ENCODE measurements at regions not wholly inside any gene's neighbourhood (a gene's known extent, or its start where the extent isn't known, plus 50 kb on each side); places are given as distances from the start of the nearest gene placed in this dataset.

DNA sequence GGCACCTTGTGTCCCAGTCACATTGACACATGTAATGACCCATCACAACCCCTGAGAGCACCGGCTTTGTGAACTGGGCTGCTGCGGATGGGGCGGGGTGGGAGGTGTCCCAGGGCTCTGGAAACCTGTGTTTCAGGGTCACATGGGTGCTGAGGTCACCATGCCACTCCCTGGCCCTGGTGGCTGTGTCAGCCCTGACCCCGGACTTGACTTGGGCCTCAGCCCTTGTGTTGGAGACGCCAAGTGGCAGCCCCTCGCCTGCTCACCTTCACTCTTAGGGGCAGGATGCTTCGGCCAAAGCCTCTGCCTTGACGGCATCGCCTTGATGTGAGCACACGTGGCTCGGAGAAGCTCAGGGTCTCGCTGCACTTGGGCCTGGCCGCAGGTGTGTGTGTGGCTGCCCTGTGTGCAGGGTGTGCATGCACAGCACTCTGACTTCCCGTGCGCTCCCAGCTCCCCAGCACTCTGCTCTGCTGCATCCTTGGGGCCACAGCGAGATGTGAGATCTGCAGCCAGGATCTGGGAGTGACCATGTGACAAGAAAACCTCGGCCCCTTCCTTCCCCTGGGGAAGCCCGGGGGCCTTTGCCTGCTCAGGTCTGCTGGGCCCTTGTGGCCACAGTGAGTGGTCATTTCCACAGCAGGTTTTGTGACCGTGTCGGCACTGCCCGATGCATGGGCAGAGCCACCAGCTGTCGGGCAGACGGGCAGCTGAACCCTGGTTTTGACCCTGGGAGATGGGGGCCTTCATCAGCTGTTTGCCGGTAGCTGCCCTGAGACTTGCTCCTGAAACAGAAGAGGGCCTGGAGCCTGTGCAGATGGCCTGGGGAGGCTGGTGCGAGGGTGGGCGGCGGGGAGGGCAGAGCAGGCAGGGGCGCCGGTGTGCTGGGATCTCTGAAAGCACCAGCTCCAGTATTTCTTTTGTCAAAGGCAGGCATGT is 167.4 kb downstream of the KIF26A start:
- BruUV-seq (replicated peaks): no TSS peak

DNA sequence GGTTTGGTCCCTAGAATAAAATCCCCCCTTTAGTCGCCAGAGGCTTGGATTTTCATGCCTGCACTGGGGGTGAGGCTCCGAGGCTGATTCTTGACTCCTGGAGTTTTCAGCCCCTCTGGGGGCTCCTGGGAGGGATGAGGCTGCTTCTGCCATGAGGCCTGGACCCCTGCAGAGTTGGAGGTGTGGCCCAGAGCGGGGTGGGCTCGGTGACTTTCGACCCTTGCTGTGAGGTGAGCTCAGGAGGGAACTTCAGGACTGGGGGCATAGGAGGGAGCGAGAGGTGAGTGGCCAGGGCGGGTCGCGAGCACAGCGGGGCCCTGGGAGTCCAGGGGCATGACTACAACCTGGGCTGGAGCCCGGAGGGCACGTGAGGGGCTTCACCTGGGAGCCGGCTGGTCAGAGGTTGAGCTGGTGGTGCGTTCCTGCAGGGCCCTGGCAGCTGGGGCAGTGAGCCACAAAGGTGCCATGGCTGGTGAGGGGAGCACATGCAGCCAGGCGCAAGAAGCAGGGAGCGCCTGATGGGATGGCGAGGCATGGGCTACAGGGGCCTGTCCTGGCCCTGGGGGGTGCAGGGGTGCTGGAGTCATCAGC is 168.2 kb downstream of the KIF26A start:
- CTCF ChIA-PET: no interaction called here
- DNase-seq (ENCODE audit: low read depth, low spot score) (no peak), ATAC-seq (no peak)
- no peak overlapping the region for H3K4me2 ChIP-seq (ENCODE audit: low read length)
- H3K9me3 ChIP-seq (ENCODE audit: control insufficient read depth in 1 of 2, insufficient read depth in 1 of 2, low read depth in 1 of 2, low read length in 2 of 2): peaks cover 0 to 5% of the 10 kb centered on the region in 2 experiments; a peak in 1 of 4 replicates
- POLR2A ChIA-PET: no interaction called here
- intact Hi-C loops (cut with micrococcal nuclease): no loop called here
- no peak overlapping the region for H2AFZ ChIP-seq (ENCODE audit: low read depth, low read length, poor library complexity, severe bottlenecking)
- no peaks in the 10 kb centered on the region for H3K27me3 ChIP-seq (ENCODE audit: insufficient read depth, low read length)
- BruUV-seq (replicated peaks): no TSS peak
- H3K36me3 ChIP-seq (ENCODE audit: control insufficient read depth in 1 of 2, insufficient read depth in 2 of 2, low read length in 2 of 2): no peaks in the 10 kb centered on the region
- H3K79me2 ChIP-seq (ENCODE audit: insufficient read depth, low read length): no peaks in the 10 kb centered on the region
- RAD21 ChIA-PET (ENCODE audit: low non-redundant PET in 1 of 2, low total read pairs in 2 of 2, uncharacterized antibody in 2 of 2, unreplicated experiment in 2 of 2): no interaction called here
- H3K4me3 ChIP-seq (replicated peaks in 1 of 2; ENCODE audit: low read depth in 1 of 2, low read length in 2 of 2): no peak overlapping the region
- H3K9ac ChIP-seq (ENCODE audit: low read length): no peak overlapping the region
- no peaks in the 10 kb centered on the region for H3K9me2 ChIP-seq (ENCODE audit: insufficient read depth)
- no peaks in the 10 kb centered on the region for H4K20me1 ChIP-seq (ENCODE audit: insufficient read depth)
- H3K4me1 ChIP-seq (ENCODE audit: control insufficient read depth in 1 of 2, insufficient read depth in 2 of 2, low read length in 2 of 2): no peaks in the 10 kb centered on the region
- H3K27ac ChIP-seq (ENCODE audit: low read depth, low read length): no peak overlapping the region
- TF ChIP-seq ZFX (IDR thresholded peaks at IDR 0.05): no peak
- TF ChIP-seq YY1 (IDR thresholded peaks at IDR 0.05; ENCODE audit: extremely low read depth, insufficient replicate concordance, low read depth, low read length): no peak
- TF ChIP-seq EGR1 (IDR thresholded peaks at IDR 0.05; ENCODE audit: low read depth): no peak
- TF ChIP-seq, protein P1, sequence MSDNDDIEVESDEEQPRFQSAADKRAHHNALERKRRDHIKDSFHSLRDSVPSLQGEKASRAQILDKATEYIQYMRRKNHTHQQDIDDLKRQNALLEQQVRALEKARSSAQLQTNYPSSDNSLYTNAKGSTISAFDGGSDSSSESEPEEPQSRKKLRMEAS (IDR thresholded peaks at IDR 0.05): no peak
- TF ChIP-seq, protein P2, sequence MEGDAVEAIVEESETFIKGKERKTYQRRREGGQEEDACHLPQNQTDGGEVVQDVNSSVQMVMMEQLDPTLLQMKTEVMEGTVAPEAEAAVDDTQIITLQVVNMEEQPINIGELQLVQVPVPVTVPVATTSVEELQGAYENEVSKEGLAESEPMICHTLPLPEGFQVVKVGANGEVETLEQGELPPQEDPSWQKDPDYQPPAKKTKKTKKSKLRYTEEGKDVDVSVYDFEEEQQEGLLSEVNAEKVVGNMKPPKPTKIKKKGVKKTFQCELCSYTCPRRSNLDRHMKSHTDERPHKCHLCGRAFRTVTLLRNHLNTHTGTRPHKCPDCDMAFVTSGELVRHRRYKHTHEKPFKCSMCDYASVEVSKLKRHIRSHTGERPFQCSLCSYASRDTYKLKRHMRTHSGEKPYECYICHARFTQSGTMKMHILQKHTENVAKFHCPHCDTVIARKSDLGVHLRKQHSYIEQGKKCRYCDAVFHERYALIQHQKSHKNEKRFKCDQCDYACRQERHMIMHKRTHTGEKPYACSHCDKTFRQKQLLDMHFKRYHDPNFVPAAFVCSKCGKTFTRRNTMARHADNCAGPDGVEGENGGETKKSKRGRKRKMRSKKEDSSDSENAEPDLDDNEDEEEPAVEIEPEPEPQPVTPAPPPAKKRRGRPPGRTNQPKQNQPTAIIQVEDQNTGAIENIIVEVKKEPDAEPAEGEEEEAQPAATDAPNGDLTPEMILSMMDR (IDR thresholded peaks at IDR 0.05 in 2 of 3, conservative IDR thresholded peaks at IDR 0.05 in 1 of 3; ENCODE audit: borderline replicate concordance in 1 of 3, insufficient read depth in 1 of 3, low read depth in 2 of 3, low read length in 2 of 3): no peak
- TF ChIP-seq, protein P3, sequence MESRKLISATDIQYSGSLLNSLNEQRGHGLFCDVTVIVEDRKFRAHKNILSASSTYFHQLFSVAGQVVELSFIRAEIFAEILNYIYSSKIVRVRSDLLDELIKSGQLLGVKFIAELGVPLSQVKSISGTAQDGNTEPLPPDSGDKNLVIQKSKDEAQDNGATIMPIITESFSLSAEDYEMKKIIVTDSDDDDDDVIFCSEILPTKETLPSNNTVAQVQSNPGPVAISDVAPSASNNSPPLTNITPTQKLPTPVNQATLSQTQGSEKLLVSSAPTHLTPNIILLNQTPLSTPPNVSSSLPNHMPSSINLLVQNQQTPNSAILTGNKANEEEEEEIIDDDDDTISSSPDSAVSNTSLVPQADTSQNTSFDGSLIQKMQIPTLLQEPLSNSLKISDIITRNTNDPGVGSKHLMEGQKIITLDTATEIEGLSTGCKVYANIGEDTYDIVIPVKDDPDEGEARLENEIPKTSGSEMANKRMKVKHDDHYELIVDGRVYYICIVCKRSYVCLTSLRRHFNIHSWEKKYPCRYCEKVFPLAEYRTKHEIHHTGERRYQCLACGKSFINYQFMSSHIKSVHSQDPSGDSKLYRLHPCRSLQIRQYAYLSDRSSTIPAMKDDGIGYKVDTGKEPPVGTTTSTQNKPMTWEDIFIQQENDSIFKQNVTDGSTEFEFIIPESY (IDR thresholded peaks at IDR 0.05; ENCODE audit: extremely low read depth, insufficient replicate concordance, low read length): no peak
- TF ChIP-seq SRF (IDR thresholded peaks at IDR 0.05; ENCODE audit: low read depth): no peak
- no peak for TF ChIP-seq TCF7L2 (IDR thresholded peaks at IDR 0.05; ENCODE audit: borderline replicate concordance, extremely low read depth, insufficient read depth, insufficient read length)
- no peak for TF ChIP-seq CBX3 (IDR thresholded peaks at IDR 0.05; ENCODE audit: low read depth)
- TF ChIP-seq POLR2AphosphoS5 (IDR thresholded peaks at IDR 0.05; ENCODE audit: low read depth, low read length): no peak
- TF ChIP-seq EZH2 (IDR thresholded peaks at IDR 0.05): no peak

More for the DNA sequence above, 167.4 kb downstream of the KIF26A start:
- intact Hi-C loops (cut with micrococcal nuclease): no loop called here
- no peak overlapping the region for H3K27ac ChIP-seq (ENCODE audit: low read depth, low read length)
- ChIA-PET CTCF (no interaction called here), RAD21 (ENCODE audit: low non-redundant PET in 1 of 2, low total read pairs in 2 of 2, uncharacterized antibody in 2 of 2, unreplicated experiment in 2 of 2) (no interaction called here), POLR2A (no interaction called here)
- no peak overlapping the region for H2AFZ ChIP-seq (ENCODE audit: low read depth, low read length, poor library complexity, severe bottlenecking)
- no peaks in the 10 kb centered on the region for H4K20me1 ChIP-seq (ENCODE audit: insufficient read depth)
- H3K9ac ChIP-seq (ENCODE audit: low read length): no peak overlapping the region
- H3K36me3 ChIP-seq (ENCODE audit: control insufficient read depth in 1 of 2, insufficient read depth in 2 of 2, low read length in 2 of 2): no peaks in the 10 kb centered on the region
- H3K4me3 ChIP-seq (replicated peaks in 1 of 2; ENCODE audit: low read depth in 1 of 2, low read length in 2 of 2): no peak overlapping the region
- TF ChIP-seq SIN3A (IDR thresholded peaks at IDR 0.05; ENCODE audit: low read depth) (no peak), POLR2AphosphoS5 (IDR thresholded peaks at IDR 0.05; ENCODE audit: low read depth, low read length) (no peak), SRF (IDR thresholded peaks at IDR 0.05; ENCODE audit: low read depth) (no peak), EGR1 (IDR thresholded peaks at IDR 0.05; ENCODE audit: low read depth) (no peak), FOSL1 (IDR thresholded peaks at IDR 0.05; ENCODE audit: low read depth) (no peak), ZNF274 (IDR thresholded peaks at IDR 0.05; ENCODE audit: low read depth, low read length) (no peak)
- no peaks in the 10 kb centered on the region for H3K9me3 ChIP-seq (ENCODE audit: control insufficient read depth in 1 of 2, insufficient read depth in 1 of 2, low read depth in 1 of 2, low read length in 2 of 2)
- no peaks in the 10 kb centered on the region for H3K27me3 ChIP-seq (ENCODE audit: insufficient read depth, low read length)
- H3K9me2 ChIP-seq (ENCODE audit: insufficient read depth): no peaks in the 10 kb centered on the region
- DNase-seq (ENCODE audit: low read depth, low spot score) (no peak), ATAC-seq (no peak)
- H3K79me2 ChIP-seq (ENCODE audit: insufficient read depth, low read length): no peaks in the 10 kb centered on the region
- H3K4me2 ChIP-seq (ENCODE audit: low read length): no peak overlapping the region
- no peaks in the 10 kb centered on the region for H3K4me1 ChIP-seq (ENCODE audit: control insufficient read depth in 1 of 2, insufficient read depth in 2 of 2, low read length in 2 of 2)
